Stimulated activated CD4-positive, alpha-beta T cell treated with anti-CD3 and anti-CD28 coated beads, Interleukin-1b, Interleukin-23, amount 100 ng/mL, for 1 hour (primary cell): ENCODE measurements at regions not wholly inside any gene's neighbourhood (a gene's known extent, or its start where the extent isn't known, plus 50 kb on each side); places are given as distances from the start of the nearest gene placed in this dataset.

Experiments used
- DNase-seq, 2 donors: peaks; one replicate each; pipeline ENCODE4 v3.0.0-alpha.2; 2020; ENCODE audit warnings: low read depth in 2 of 2

- DNase-seq, result no peak
These were observed 166.5 kb upstream of the PPP1R2C start for GRCh38 chrX:42944381-42944998.

GRCh38 chrX:42946544-42947194 lies 168.7 kb upstream of the PPP1R2C start:
- DNase-seq, result no peak

- DNase-seq, result no peak
These were observed 171.0 kb upstream of the PPP1R2C start for GRCh38 chrX:42948723-42949657.

GRCh38 chrX:42951747-42952146 lies 173.8 kb upstream of the PPP1R2C start:
- no peak for DNase-seq

GRCh38 chrX:42952621-42953020 lies 174.7 kb upstream of the PPP1R2C start:
- DNase-seq, result no peak

GRCh38 chrX:42954880-42955279 lies 176.9 kb upstream of the PPP1R2C start:
- DNase-seq, result no peak

- DNase-seq, result no peak
These were observed 177.4 kb upstream of the PPP1R2C start for GRCh38 chrX:42955349-42955748.

GRCh38 chrX:42967681-42968300 lies 189.8 kb upstream of the PPP1R2C start:
- no peak for DNase-seq

GRCh38 chrX:42973321-42973720 lies 195.4 kb upstream of the PPP1R2C start:
- DNase-seq, result no peak

GRCh38 chrX:42975906-42976305 lies 197.9 kb upstream of the PPP1R2C start:
- DNase-seq, result no peak

GRCh38 chrX:42976746-42977366 lies 198.9 kb upstream of the PPP1R2C start:
- no peak for DNase-seq

GRCh38 chrX:42978655-42979379 lies 200.9 kb upstream of the PPP1R2C start:
- no peak for DNase-seq

- DNase-seq, result no peak
These were observed 210.7 kb upstream of the PPP1R2C start for GRCh38 chrX:42988700-42989099.

GRCh38 chrX:42992199-42992943 lies 214.4 kb upstream of the PPP1R2C start:
- DNase-seq, result no peak

GRCh38 chrX:42996861-42997260 lies 218.9 kb upstream of the PPP1R2C start:
- no peak for DNase-seq

- DNase-seq, result no peak
These were observed 222.2 kb upstream of the PPP1R2C start for GRCh38 chrX:43000121-43000520.

- DNase-seq, result no peak
These were observed 224.7 kb upstream of the PPP1R2C start for GRCh38 chrX:43002526-43003203.

- no peak for DNase-seq
These were observed 225.2 kb upstream of the PPP1R2C start for GRCh38 chrX:43003204-43003565.

GRCh38 chrX:43003939-43004338 lies 226.0 kb upstream of the PPP1R2C start:
- no peak for DNase-seq

- DNase-seq, result no peak
These were observed 227.6 kb upstream of the PPP1R2C start for GRCh38 chrX:43005561-43005960.
